PC-9 (cell line): ENCODE measurements at regions not wholly inside any gene's neighbourhood (a gene's known extent, or its start where the extent isn't known, plus 50 kb on each side); places are given as distances from the start of the nearest gene placed in this dataset.

Experiments
- EZH2 ChIP-seq: fragments of 200-600 bp; sonication (generic); IDR thresholded peaks from 2 replicates; pipeline ENCODE4 v1.8.0; 2017; ENCODE audit warnings: antibody characterized with exemption, low read depth
- TF ChIP-seq, protein P1 (sequence below): fragments of 200-600 bp; sonication (generic); conservative IDR thresholded peaks from 2 replicates; pipeline ENCODE4 v1.6.1; 2017; ENCODE audit warnings: mixed run types, antibody characterized with exemption, mild to moderate bottlenecking, moderate library complexity

DNA sequence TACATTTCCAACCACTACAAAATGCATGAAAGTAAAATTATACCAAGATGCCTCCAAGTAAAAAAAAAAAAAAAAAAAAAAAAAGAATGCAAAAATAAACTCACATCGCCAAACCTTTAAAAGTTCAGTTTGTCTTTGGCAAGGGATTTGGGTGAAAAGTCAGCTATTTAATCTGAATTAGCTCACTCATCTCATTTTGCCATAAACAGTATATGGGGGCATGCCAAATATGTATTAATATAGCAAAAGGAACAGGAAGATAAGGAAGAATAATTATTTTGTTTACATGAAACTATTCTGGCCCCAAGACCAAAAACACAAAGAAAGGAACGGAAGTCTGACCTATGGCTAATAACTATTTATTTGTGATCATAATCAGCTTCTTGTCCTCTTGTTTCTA is 114.7 kb upstream of the SLC6A14 start:
- no peak for TF ChIP-seq EZH2
- TF ChIP-seq, protein P1, sequence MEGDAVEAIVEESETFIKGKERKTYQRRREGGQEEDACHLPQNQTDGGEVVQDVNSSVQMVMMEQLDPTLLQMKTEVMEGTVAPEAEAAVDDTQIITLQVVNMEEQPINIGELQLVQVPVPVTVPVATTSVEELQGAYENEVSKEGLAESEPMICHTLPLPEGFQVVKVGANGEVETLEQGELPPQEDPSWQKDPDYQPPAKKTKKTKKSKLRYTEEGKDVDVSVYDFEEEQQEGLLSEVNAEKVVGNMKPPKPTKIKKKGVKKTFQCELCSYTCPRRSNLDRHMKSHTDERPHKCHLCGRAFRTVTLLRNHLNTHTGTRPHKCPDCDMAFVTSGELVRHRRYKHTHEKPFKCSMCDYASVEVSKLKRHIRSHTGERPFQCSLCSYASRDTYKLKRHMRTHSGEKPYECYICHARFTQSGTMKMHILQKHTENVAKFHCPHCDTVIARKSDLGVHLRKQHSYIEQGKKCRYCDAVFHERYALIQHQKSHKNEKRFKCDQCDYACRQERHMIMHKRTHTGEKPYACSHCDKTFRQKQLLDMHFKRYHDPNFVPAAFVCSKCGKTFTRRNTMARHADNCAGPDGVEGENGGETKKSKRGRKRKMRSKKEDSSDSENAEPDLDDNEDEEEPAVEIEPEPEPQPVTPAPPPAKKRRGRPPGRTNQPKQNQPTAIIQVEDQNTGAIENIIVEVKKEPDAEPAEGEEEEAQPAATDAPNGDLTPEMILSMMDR = no peak
